AG04449 (cell line): ENCODE measurements at regions not wholly inside any gene's neighbourhood (a gene's known extent, or its start where the extent isn't known, plus 50 kb on each side); places are given as distances from the start of the nearest gene placed in this dataset.

Source experiments
- CTCF ChIA-PET: fragments of 350-600 bp; formaldehyde crosslinking; extraction: SDS; loops from one replicate; lab custom pipeline; 2021; ENCODE audit warnings: antibody characterized with exemption; lab: Yijun Ruan, JAX
- POLR2A ChIA-PET: fragments of 400-600, 350-600 bp; formaldehyde crosslinking; extraction: SDS; loops from one replicate; lab custom pipeline; 2020; ENCODE audit warnings: antibody characterized with exemption, inconsistent platforms; lab: Yijun Ruan, JAX
- DNase-seq: peaks from one replicate; pipeline ENCODE4 v3.0.0-alpha.2; 2010; ENCODE audit warnings: low read depth, low spot score
- H3K4me3 ChIP-seq: 2 replicates; pipeline ENCODE4 v1.5.1; 2011; ENCODE audit warnings: low read depth, mild to moderate bottlenecking, control low read depth, low read length
- CTCF ChIP-seq: IDR thresholded peaks from one replicate; pipeline ENCODE4 v1.5.1; 2011; ENCODE audit warnings: mild to moderate bottlenecking, moderate library complexity, low read length, control low read depth, inconsistent platforms; ENCODE audit not compliant: insufficient read depth; ENCODE audit errors: missing control alignments

GRCh38 chr6:151757506-151757955 is 50.0 kb upstream of the ESR1 start:
- ChIA-PET CTCF (interaction anchor here (1.0 kb wide), 1 partner anchor 8 kb away, joined by 4 read pairs; no protein-coding TSS in a partner anchor), POLR2A (no interaction called here)
- no peak for TF ChIP-seq CTCF
- DNase-seq: no peak
- no peak overlapping the region for H3K4me3 ChIP-seq
